Spinal cord (tissue), 9 donors: ENCODE measurements at regions not wholly inside any gene's neighbourhood (a gene's known extent, or its start where the extent isn't known, plus 50 kb on each side); places are given as distances from the start of the nearest gene placed in this dataset.
"Not testable (repeated sequence)": the region's sequence is repeated elsewhere in the genome, so short reads cannot be mapped to it uniquely, and the experiment has no call there.

Source experiments
- DNase-seq, 6 donors: peaks; one replicate each; pipeline versions ENCODE4 v3.0.0 to v3.0.0-alpha.2; 2013 to 2015; ENCODE audit warnings: low spot score in 6 of 6, low read depth in 4 of 6
- H3K27ac ChIP-seq: one replicate; pipeline ENCODE4 v1.5.1; 2013; ENCODE audit warnings: low read depth, low read length, control low read depth
- H3K27me3 ChIP-seq: one replicate; pipeline ENCODE4 v1.6.1; 2013; ENCODE audit warnings: low read length; ENCODE audit not compliant: control insufficient read depth, insufficient read depth
- H3K36me3 ChIP-seq: one replicate; pipeline ENCODE4 v1.6.1; 2013; ENCODE audit warnings: low read length; ENCODE audit not compliant: control insufficient read depth, insufficient read depth
- H3K4me1 ChIP-seq: one replicate; pipeline ENCODE4 v1.6.1; 2013; ENCODE audit warnings: low read length; ENCODE audit not compliant: control insufficient read depth, insufficient read depth
- H3K4me3 ChIP-seq: one replicate; pipeline ENCODE4 v1.5.1; 2013; ENCODE audit warnings: low read depth, low read length, control low read depth
- H3K9me3 ChIP-seq: one replicate; pipeline ENCODE4 v1.6.1; 2013; ENCODE audit warnings: low read length; ENCODE audit not compliant: control insufficient read depth, insufficient read depth
- WGBS: methylation state at CpG from one replicate; pipeline ENCODE4 v1.1.5; 2013; ENCODE audit warnings: missing lambda C conversion rate; ENCODE audit not compliant: insufficient coverage; 5-methylcytosine and 5-hydroxymethylcytosine counted together
- donor health status: healthy.

DNA sequence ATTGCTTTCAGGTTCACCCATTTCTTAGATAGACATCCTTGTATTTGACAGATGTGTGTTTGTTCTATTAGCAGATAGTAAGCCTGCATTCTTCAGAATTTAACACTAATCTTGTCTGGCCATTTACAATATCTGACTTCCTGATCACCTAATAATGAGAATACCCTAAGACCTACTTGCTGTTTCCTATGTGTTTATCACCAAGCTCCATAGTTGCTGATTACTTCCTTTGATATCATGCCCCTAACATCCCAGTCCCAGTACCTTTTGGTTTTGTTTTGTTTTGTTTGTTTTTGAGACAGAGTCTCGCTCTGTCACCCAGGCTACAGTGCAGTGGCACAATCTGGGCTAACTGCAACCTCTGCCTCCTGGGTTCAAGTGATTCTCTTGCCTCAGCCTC lies 143.6 kb upstream of the DST start:
- Histone ChIP-seq H3K36me3 (peaks cover 4% of the 10 kb centered on the region), H3K9me3 (no peaks in the 10 kb centered on the region), H3K4me3 (no peak overlapping the region), H3K27ac (no peak overlapping the region), H3K27me3 (no peaks in the 10 kb centered on the region), H3K4me1 (no peaks in the 10 kb centered on the region)
- no CpG with 5 or more reads among the region's 1 CpG for WGBS
- DNase-seq: no peak

DNA sequence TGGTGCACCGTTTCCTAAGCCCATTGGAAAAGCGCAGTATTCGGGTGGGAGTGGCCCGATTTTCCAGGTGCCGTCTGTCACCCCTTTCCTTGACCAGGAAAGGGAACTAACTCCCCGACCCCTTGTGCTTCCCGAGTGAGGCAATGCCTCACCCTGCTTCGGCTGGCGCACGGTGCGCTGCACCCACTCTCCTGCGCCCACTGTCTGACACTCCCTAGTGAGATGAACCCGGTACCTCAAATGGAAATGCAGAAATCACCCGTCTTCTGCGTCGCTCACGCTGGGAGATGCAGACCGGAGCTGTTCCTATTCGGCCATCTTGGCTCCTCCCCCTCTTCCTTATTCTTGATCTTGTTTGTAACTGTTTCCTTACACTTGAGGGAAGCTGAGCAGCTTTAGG lies 142.8 kb upstream of the DST start:
- 98% methylated on average over 16 of the region's 19 CpGs for WGBS

DNA sequence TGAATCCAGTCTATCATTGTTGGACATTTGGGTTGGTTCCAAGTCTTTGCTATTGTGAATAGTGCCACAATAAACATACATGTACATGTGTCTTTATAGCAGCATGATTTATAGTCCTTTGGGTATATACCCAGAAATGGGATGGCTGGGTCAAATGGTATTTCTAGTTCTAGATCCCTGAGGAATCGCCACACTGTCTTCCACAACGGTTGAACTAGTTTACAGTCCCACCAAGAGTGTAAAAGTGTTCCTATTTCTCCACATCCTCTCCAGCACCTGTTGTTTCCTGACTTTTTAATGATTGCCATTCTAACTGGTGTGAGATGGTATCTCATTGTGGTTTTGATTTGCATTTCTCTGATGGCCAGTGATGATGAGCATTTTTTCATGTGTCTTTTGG lies 137.4 kb upstream of the DST start:
- no CpG with 5 or more reads among the region's 2 CpGs for WGBS
- H3K27me3 ChIP-seq, H3K27ac ChIP-seq, H3K4me1 ChIP-seq, DNase-seq, H3K36me3 ChIP-seq, H3K4me3 ChIP-seq, H3K9me3 ChIP-seq: not testable (repeated sequence)

More for the DNA sequence above, 142.8 kb upstream of the DST start:
- H3K4me3 ChIP-seq, H3K27me3 ChIP-seq, DNase-seq, H3K9me3 ChIP-seq, H3K36me3 ChIP-seq, H3K4me1 ChIP-seq, H3K27ac ChIP-seq: not testable (repeated sequence)

DNA sequence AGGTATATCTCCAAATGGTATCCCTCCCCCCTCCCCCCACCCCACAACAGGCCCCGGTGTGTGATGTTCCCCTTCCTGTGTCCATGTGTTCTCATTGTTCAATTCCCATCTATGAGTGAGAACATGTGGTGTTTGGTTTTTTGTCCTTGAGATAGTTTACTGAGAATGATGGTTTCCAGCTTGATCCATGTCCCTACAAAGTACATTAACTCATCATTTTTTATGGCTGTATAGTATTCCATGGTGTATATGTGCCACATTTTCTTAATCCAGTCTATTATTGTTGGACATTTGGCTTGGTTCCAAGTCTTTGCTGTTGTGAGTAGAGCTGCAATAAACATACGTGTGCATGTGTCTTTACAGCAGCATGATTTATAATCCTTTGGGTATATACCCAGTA lies 135.8 kb upstream of the DST start:
- H3K4me3 ChIP-seq, H3K27me3 ChIP-seq, H3K4me1 ChIP-seq, DNase-seq, H3K36me3 ChIP-seq, H3K27ac ChIP-seq, H3K9me3 ChIP-seq: not testable (repeated sequence)
- no CpG with 5 or more reads among the region's 2 CpGs for WGBS

DNA sequence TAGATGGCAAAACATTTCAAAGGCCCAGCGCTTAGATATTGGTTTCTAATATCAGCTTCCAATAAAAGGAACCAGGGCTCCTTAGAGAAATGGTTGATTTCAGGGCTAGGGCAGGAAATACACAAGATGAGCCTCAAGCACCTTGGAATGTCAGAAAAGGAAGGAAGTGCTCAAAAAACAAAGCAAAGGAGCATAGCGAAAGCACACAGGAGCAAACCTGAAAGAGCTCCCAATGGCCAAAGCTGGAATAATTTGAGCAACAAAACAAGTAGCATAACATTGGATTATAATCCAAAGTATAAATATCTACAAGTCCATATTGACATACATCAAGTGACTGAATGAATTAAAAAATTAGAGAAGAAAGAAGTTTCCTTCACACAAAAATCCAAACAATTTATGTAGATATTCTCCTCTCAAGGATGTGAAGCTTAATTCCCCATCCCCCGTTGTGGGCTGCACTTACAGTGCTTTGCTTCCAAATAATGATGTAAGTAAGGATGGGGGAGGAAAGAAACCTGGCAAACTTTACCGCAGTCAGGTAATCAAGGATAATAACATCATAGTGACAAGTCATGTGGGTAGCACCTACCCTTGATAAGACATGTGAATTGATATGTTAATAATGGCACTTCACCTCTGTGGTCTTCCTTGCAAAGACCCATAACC lies 132.9 kb upstream of the DST start:
- Histone ChIP-seq H3K36me3 (no peaks in the 10 kb centered on the region), H3K4me1 (no peaks in the 10 kb centered on the region), H3K27ac (no peak overlapping the region), H3K27me3 (no peaks in the 10 kb centered on the region), H3K9me3 (no peaks in the 10 kb centered on the region), H3K4me3 (no peak overlapping the region)
- WGBS: no CpG with 5 or more reads among the region's 4 CpGs
- DNase-seq: no peak

DNA sequence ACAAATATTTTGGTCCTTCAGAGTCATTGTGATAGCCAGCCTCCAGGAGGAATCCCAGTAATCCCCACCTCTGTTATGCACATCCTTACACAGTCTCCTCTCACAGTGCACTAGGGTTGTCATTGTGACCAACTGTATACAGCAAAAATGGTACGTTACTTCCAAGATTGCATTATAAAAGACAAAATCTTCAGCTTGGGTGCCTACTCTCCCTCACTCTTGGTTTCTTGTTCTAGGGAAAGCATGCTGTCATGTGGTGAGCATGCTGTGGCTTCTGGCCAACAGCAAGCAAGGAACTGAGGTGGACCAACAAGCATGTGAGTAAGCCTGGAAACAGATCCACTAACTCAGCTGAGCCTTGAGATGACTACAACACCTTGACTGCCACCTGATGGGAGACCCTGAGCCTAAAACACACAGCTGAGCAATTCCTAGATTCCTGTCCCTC lies 130.1 kb upstream of the DST start:
- no CpG with 5 or more reads among the region's 1 CpG for WGBS
- Histone ChIP-seq H3K27me3 (no peaks in the 10 kb centered on the region), H3K27ac (no peak overlapping the region), H3K4me1 (no peaks in the 10 kb centered on the region), H3K4me3 (no peak overlapping the region), H3K36me3 (no peaks in the 10 kb centered on the region), H3K9me3 (no peaks in the 10 kb centered on the region)
- DNase-seq: peak in 1 of 6 donors; percentile 28

DNA sequence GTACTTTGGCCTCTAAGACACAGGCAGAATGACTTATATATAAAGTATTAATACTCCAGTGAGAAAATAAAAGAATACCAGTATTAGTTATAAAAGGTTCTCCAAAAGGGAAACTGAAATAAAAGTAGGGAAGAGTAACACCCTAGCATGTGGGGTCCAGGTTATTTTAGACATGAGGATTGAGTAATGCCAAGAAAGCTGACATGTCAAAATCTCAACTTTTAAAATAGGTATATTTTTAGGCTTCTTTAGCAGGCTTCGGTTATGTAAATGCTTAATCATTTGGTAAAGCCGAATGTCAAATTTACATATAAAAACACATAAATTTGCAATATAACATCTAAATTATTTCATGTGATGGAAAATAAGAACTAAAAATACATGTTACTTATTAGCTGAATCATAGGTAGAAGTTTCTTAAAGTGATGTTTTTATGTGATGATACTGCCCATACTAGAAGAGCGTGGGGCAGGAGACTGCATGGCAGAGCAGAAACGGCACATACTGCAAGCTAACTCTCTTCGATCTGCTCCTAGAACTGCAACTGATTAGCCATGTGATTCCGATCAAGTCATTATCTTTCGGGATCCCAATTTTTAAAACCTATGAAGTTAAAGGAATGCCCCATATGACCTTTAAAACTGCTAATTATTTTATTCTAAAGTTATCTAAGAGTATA lies 129.4 kb upstream of the DST start:
- Histone ChIP-seq H3K36me3 (no peaks in the 10 kb centered on the region), H3K27ac (no peak overlapping the region), H3K27me3 (no peaks in the 10 kb centered on the region), H3K9me3 (no peaks in the 10 kb centered on the region), H3K4me1 (no peaks in the 10 kb centered on the region), H3K4me3 (no peak overlapping the region)
- DNase-seq: no peak
- WGBS: 83% methylated on average over 3 of the region's 7 CpGs

DNA sequence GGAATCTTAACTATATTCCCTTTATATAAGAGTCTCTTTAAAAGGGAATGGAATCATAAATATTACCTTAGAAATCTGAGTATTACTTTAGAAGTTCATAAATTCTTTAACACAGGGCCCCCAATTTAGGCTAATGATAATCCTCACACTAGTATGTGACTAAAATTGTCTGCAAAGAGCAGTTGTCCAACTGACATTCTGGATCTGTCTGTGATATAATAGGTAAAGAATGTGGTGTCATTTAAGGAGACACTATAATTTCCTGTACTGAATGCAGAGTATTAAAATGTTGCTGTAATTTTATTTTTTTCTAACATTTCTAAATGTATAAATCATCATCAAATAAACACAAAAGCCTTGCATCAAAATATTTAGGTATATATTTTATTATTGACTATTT lies 128.5 kb upstream of the DST start:
- Histone ChIP-seq H3K27me3 (no peaks in the 10 kb centered on the region), H3K4me1 (peaks cover 4% of the 10 kb centered on the region), H3K9me3 (no peaks in the 10 kb centered on the region), H3K36me3 (no peaks in the 10 kb centered on the region), H3K4me3 (no peak overlapping the region), H3K27ac (no peak overlapping the region)
- no peak for DNase-seq

DNA sequence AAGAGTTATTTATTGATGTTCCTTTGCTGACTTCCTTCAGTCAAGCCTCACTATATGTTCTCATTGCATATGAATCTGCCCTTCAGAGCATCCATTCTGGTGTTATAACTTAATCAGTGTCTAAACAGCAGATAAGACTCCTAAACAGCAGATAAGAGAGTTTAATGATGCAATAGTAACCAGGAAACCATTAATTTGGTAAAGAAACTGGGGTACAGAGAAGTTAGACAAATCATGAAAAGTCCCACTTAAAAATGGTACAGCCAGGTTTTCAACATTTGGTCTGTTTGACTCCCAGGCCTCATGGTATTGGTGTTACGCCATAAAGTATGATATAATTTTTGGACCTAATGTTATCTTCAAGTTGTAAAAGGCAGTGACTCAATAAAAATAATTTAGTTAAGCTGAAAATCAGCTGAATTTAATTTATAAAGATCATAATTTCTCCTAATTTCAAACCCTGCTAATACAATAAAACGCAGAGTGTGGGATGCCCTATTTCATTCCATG lies 127.4 kb upstream of the DST start:
- Histone ChIP-seq H3K27ac (no peak overlapping the region), H3K4me3 (no peak overlapping the region), H3K36me3 (no peaks in the 10 kb centered on the region), H3K9me3 (no peaks in the 10 kb centered on the region), H3K27me3 (no peaks in the 10 kb centered on the region), H3K4me1 (peaks cover 4% of the 10 kb centered on the region)
- WGBS: no CpG with 5 or more reads among the region's 2 CpGs
- DNase-seq: no peak

DNA sequence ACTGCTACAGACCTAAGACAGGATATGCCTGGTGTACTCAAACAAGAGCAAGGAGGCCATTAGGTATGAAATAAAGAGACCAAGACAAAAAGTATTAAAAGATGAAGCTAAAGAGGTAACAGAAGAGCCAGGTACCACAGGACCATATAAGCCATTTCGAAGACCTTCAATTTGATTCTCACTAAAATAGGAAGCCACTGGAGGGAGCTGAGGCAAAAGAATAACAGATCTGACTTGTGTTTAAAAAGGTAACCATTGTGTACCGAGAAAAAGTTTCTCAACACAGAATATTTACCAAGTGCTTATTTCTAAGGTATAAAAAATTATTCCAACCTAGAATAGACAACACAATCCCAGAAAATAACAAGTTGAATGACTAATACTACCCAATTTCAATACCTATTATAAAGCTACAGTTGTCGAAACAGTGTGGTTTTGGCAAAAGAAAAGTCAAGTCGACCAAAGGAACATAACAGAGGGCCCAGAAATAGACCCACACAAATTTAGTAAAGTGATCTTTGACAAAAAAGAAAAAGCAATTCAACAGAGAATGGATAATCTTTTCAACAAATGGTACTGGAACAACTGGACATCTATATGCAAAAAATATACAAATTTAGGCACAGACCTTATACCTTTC lies 125.3 kb upstream of the DST start:
- Histone ChIP-seq H3K4me1 (peaks cover 4% of the 10 kb centered on the region), H3K4me3 (no peak overlapping the region), H3K27ac (no peak overlapping the region), H3K36me3 (no peaks in the 10 kb centered on the region), H3K27me3 (no peaks in the 10 kb centered on the region), H3K9me3 (no peaks in the 10 kb centered on the region)
- no CpG with 5 or more reads among the region's 4 CpGs for WGBS
- no peak for DNase-seq
